GM18507 (cell line): ENCODE measurements at regions not wholly inside any gene's neighbourhood (a gene's known extent, or its start where the extent isn't known, plus 50 kb on each side); places are given as distances from the start of the nearest gene placed in this dataset.
"Not testable (repeated sequence)": the region's sequence is repeated elsewhere in the genome, so short reads cannot be mapped to it uniquely, and the experiment has no call there.

Source experiments
- DNase-seq: peaks from one replicate; pipeline ENCODE4 v3.0.0; 2011; ENCODE audit warnings: low read depth; ENCODE audit not compliant: insufficient read length; ENCODE audit errors: extremely low spot score
- FAIRE-seq: peaks from 2 replicates; lab custom pipeline; 2011; peaks lifted over from hg19 to GRCh38; lab: Jason Lieb, UNC

GRCh38 chrX:136975684-136976470, 57.9 kb downstream of the GPR101 start:
- FAIRE-seq (no peak), DNase-seq (no peak)

DNA sequence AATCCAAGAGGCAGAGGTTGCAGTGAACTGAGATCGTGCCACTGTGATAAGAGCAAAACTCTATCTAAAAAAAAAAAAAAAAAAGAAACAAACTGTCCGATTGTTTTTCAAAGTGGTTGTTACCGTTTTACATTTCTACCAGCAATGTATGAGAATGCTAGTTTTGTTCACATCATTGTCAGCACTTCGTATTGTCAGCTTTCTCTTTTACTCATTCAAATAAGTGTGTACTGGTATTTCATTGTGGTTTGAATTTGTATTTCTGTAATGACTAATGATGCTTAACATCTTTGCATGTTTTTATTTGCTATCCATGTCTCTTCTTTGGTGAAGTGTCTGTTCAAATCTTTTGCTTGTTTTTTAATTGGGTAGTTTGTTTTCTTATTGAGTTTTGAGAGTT, 65.8 kb downstream of the GPR101 start:
- DNase-seq (no peak), FAIRE-seq (peak; percentile 24)

- no peak for DNase-seq
- no peak for FAIRE-seq
Measured at GRCh38 chrX:136963973-136964372, 69.8 kb downstream of the GPR101 start.

GRCh38 chrX:136961594-136962135, 72.1 kb downstream of the GPR101 start:
- FAIRE-seq, result no peak

DNA sequence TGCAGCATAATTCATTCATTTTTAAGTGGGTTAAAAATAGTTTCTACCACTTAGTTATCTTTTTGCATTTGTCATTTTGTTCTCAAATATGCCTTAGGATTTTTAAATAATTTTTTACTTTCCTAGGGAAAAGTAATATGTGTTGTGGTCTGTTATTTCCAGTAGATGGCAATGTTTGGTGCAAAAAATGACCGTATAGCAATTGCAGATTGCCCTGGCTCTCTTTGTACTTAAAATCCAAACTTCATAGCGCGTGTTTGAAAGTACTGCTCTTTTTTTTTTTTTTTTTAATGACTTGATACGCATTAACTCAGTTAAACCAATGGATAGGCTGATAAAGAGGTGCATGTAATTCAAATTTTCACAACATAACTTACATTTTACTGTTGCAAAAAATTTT, 74.4 kb upstream of the RBMX start:
- peak; percentile 31 for FAIRE-seq
- no peak for DNase-seq

More at GRCh38 chrX:136961594-136962135, 72.1 kb downstream of the GPR101 start:
- no peak for DNase-seq

- no peak for DNase-seq
- FAIRE-seq, result peak; percentile 73
Measured at GRCh38 chrX:136953867-136954787, 73.6 kb upstream of the RBMX start.

GRCh38 chrX:136950211-136950610, 69.7 kb upstream of the RBMX start:
- no peak for FAIRE-seq

DNA sequence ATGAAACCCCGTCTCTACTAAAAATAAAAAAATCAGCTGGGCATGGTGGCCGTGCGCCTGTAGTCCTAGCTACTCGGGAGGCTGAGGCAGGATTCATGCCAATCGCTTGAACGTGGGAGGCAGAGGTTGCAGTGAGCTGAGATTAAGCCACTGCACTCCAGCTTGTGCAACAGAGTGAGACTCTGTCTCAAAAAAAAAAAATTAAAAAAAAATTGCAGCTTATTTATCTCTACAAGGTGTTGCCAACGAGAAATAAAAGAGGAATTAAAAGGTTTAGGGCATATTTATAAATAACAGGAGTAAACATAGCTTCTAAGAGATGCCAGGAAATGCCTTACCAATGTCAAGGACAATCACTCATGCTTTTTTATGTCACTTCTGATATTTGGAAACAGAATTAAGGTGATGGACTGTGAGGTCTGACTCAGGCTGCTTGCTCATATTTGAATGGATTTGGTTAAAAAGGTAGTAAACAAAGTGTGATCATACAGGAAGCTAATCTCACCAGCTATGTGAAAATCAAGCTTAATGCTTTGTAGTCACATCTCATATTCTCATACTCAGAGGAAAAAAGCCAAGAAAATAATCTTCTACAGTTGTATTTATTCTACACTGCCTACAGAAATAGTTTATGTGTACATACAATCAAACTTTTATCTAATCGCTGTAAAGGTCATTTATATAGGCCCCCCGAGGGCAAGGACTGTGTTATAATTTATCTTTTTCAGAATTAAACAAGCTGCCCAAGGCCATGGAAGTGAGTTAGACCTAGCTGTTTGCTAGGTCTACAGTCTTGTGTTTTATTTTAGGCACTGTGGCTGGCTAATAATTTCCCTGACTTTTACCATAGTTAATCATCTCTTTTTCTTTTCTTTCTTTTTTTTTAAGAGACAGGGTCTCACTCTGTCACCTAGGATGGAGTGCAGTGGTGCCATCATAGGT, 61.1 kb upstream of the RBMX start:
- no peak for FAIRE-seq
- no peak for DNase-seq

More at GRCh38 chrX:136950211-136950610, 69.7 kb upstream of the RBMX start:
- DNase-seq, result no peak

DNA sequence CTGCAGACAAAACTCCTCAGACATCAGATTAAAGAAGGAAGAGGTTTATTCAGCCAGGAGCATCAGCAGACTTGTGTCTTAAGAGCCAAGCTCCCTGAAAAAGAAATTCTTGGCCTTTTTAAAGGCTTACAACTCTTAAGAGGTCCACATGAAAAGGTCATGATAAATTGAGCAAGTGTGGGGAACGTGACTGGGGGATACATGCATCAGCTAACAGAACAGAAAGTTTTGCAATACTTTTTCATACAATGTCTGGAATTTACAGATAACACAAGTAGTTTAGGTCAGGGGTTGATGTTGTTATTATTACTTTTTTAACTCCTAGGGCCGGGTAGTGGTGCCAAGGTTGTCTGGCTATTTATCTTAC, 55.6 kb upstream of the RBMX start:
- DNase-seq (no peak), FAIRE-seq (no peak)

- not testable (repeated sequence) for DNase-seq
- FAIRE-seq, result peak; percentile 91
Measured at GRCh38 chrX:136935533-136936182, 55.1 kb upstream of the RBMX start.

DNA sequence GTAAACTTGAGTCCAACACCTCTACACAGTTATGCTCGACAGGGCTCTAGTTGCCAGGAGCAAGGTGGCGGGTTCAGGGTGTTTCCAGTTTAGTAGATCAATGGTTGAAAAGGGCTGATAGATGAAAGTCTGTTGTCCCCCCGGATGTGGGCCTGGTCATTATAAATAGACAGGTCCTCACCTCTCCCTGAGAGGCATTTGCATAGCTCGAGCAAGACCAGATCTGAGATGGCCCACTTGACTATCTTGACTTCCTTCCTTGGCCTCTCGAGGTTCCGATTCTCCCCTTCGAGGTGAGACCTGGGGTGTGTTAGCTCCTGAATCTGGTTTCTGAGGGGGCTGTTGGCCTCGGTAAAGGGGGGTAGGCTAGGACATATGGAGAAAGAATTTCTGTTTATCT, 54.1 kb upstream of the RBMX start:
- not testable (repeated sequence) for DNase-seq
- FAIRE-seq, result peak; percentile 78

GRCh38 chrX:136933611-136934145, 53.2 kb upstream of the RBMX start:
- FAIRE-seq, result no peak
- DNase-seq, result no peak

DNA sequence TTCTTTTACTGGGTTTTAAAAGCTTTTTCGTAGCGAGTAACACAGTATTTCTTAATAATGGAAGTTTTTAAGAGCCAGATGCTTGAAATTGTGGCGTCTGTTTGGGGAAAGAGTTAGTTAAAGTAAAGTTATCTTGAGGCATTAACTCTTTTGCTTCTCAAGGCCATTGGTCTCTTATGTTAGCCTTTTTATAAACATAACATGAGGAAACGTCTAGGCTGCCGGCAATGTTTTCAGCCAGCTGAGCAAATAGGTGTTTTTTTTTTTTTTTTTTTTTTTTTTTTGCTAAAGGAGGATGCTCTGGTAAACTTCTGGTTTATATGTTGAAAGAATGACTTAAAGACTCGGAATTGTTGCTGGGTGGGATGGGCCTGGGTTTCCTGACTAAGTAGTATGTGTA, 51.1 kb upstream of the RBMX start:
- FAIRE-seq, result no peak
- no peak for DNase-seq
